ENCODE measurements at regions not wholly inside any gene's neighbourhood (a gene's known extent, or its start where the extent isn't known, plus 50 kb on each side); places are given as distances from the start of the nearest gene placed in this dataset.
"Not testable (repeated sequence)": the region's sequence is repeated elsewhere in the genome, so short reads cannot be mapped to it uniquely, and the experiment has no call there.

DNA sequence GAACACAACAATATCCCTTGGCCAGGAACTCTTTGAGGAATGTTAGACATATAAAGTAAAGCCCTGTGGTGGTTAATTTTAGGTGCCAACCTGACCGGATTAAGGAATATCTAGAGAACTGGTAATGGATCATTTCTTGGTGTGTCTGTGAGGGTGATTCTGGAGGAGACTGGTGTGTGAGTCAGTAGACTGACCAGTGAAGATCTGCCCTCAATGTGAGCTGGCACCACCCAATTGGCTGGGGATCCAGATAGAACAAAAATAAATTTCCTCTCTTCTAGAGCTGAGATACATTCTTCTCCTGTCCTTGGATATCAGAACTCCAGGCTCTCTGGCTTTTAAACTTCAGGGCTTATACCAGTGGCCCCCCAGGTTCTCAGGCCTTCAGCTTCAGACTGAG, 56.2 kb upstream of the TNPO1 start:
- FAIRE-seq (no peak), DNase-seq (ENCODE audit: extremely low spot score, insufficient read length, low read depth) (no peak)

DNA sequence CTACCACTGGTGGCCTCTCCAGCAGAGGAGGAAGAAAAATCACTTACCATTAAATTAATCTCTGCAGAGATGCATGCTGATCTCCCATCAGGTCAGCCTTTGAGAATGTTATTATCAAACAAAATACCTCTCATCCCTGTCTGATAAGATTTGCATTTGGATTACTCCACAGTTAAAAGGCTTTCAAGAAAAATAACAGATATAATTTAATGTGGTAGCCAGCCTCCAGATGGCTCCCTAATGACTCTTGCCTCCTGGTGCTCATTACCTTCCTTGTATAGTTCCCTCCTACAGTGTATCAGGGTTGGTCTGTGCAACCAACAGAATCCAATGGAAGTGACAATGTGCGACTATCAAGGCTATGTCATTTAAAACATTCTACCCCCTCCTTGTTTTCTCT, 63.6 kb upstream of the TNPO1 start:
- no peak for FAIRE-seq

DNA sequence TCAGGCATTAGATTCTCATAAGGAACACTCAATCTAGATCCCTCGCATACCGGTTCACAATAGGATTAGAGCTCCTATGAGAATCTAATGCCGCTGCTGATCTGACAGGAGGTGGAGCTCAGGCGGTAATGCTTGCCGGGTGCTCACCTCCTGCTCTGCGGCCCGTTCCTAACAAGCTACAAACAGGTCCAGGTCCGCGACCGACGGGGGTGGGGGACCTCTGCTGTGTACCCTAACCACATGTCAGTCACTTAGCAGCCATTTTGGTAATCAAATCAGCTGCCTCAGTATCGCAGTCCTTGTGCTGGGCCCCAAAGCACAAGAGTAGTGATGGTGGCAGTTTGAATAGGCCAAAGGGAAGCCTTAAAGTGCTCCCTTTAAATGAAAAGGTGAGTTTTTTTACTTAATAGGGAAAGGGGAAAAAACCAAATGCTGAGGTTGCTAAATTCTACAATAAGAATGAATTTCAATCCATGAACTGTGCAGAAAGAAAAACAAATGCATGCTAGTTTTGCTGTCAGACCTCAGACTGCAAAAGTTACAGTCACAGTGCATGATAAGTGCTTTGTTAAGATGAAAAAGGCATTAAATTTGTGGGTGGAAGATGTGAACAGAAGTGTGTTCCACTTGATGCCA, 67.0 kb upstream of the TNPO1 start:
- no peak for DNase-seq (ENCODE audit: extremely low spot score, insufficient read length, low read depth)
- FAIRE-seq = no peak

More for the DNA sequence above, 63.6 kb upstream of the TNPO1 start:
- no peak for DNase-seq (ENCODE audit: extremely low spot score, insufficient read length, low read depth)

DNA sequence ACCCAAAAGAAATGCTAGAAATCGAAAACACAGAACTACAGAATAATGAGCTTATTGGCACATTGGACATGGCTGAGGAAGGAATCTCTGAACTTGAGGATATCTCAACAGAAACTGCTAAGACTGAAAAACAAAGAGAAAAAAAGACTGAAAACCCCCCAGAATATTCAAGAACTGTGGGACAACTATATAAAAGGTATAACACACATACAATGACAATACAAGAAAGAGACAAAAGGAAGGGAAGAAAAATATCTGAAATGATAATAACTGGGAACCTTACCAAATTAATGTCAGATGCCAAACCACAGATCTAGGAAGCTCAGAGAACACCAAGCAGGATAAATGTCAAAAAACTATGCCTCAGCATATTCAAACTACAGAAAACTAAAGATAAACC, 68.6 kb upstream of the TNPO1 start:
- no peak for DNase-seq (ENCODE audit: extremely low spot score, insufficient read length, low read depth)
- FAIRE-seq = no peak

DNA sequence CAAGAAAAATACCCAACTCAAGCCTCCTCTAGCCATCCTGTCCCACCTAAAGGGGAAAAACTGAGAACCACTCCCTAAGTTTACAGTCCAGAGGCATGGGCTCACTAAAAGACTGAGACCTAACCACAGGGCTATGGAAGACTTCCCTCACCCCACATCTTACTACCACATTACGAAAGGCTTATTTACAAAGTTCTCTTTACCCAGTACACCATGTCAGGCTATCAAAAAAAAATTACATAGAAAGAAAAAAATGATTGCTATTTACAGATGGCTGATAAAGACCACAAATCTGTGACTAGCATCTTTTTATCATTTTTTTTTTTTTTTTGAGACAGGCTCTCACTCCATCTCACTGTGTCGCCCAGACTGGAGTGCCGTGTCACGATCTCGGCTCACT, 69.7 kb upstream of the TNPO1 start:
- DNase-seq (ENCODE audit: extremely low spot score, insufficient read length, low read depth) = no peak
- no peak for FAIRE-seq

DNA sequence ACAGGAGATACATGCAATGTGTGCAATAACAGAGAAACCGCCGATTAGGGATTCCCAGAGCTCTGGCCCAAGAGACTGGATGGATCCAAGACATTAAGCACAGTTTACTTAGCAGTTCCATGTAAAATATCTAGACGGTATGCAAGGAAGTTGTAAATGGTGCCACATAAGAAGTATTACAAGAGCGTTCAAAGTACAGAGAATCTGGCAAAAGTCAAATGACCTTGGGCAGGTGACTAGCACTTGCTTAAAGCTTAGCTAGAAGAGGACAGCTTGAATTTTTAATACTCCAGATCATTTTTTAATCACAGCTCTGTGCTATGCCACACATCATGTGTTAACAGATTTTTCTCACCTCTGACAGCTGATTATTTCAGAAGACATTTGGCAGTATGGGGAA, 72.3 kb upstream of the TNPO1 start:
- no peak for FAIRE-seq
- DNase-seq (ENCODE audit: extremely low spot score, insufficient read length, low read depth) = no peak

DNA sequence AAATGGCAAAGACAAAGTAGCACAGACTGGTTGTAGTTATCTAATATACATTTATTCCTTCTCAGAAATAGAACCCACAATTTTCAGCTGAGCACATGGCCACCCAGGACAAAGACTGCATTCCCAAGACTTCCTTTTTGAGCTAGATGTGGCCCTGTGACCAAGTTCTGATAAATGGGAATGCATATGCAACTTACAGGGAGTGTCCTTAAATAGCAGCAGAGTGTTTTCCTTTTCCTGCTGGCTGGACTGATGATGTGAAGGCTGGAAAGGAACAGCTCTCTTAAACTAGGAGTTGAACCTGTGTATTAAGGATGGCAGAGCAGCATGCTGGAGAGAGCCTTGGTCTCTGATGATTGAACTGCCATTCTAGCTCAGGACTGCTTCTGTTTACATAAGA, 74.7 kb upstream of the TNPO1 start:
- DNase-seq (ENCODE audit: extremely low spot score, insufficient read length, low read depth) (no peak), FAIRE-seq (no peak)

DNA sequence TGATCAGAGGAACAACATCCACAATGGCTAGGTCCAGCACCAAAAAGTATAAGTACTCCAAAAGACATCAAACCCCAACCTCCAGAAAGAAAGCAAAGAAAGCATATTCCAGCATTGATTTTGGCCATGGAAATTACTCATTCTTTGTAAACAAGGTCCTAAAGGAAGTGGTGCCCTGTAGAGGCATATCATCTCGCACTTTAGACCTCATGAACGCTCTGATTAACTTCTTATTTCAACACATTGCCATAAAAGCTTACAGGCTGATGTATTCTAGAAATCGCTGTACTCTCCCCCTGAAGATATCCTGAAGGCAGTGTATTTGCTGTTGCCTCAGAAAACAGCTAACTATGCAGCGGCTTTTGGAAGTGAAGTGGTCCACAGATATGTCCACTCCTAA, 82.7 kb upstream of the TNPO1 start:
- FAIRE-seq (no peak), DNase-seq (ENCODE audit: extremely low spot score, insufficient read length, low read depth) (no peak)

DNA sequence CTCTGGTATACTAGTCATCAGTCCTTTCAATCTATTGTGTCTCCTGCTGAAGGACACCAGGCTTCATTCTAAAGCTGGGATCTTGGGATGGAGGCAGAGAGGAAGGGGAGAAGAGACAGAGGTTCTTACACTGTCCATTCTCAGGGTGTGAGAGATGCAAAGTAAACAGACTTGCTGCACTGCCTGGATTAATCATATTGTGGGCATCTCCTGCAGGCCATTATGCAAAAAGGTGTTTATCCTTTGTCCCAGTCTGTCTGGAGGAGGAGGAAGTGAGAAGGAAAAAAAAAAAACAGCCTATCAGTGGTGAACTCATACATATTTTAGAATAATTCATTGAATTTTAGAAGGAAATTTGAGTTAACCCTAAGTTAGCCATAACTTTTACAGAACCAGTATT, 92.9 kb upstream of the TNPO1 start:
- no peak for FAIRE-seq
- DNase-seq (ENCODE audit: extremely low spot score, insufficient read length, low read depth) = no peak

DNA sequence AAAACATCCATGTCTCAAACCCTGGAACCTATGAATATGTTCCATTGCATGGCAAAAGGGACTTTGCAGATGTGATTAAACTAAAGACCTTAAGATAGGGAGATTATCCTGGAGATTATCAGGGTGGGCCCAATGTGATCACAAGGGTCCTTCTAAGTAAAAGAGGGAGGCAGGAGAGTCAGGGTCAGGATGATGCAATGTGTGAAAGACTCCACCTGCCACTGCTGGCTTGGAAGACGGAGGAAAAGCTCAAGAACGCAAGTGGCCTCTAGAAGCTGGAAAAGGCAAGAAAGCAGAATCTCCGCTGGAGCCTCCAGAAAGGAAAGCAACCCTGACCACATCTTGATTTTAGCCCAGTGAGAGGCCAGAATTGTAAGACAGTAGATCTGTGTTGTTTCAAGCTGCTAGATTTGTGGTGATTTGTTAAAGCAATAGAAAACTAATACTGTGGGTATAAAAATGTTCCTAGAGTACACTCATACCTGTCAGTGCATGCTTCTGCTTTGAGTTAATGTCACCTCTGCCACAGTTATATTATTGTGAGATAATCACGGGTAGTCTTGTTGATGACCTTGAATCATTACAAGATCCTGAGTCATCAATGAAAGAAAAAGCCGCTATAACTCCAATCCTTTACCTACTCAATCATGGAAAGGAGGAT, 93.5 kb upstream of the TNPO1 start:
- no peak for FAIRE-seq
- no peak for DNase-seq (ENCODE audit: extremely low spot score, insufficient read length, low read depth)

DNA sequence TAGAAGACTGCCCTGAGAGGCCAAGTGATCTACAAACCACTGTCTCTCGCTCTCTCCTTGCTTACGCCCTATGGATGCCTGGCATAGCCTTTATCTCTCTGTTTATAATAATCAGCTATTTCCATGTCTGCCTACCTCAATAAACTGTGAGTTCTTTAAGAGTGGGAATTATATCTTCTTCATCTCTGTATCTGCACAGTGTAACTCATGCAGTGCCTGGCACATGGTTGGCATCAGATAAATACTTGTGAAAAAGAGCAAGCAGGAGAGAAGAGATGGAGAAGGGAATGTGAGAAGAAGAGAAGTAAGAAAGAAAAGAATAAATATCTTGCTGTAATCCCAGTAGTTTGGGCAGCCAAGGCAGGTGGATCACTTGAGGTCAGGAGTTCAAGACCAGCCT, 94.6 kb upstream of the TNPO1 start:
- FAIRE-seq (no peak), DNase-seq (ENCODE audit: extremely low spot score, insufficient read length, low read depth) (no peak)

DNA sequence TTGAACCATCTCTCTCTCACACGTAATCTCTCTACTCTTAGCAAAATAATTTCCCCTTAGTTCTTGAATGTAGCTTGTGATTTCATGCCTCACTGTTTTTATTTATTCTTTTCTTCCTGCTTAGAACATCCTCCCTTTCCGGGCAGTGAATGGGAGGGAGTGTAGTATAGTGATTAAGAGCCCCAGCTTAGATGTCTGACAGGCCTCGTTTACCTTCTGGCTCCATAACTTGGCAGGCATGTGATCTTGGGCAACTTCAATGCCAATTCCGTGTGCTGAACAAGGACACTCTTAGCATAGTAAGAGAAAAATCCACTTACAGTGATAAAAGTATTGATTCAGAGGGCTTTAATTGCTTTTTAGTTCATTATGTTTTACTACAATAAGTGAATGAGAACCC, 96.3 kb upstream of the TNPO1 start:
- DNase-seq (ENCODE audit: extremely low spot score, insufficient read length, low read depth) (no peak), FAIRE-seq (no peak)

DNA sequence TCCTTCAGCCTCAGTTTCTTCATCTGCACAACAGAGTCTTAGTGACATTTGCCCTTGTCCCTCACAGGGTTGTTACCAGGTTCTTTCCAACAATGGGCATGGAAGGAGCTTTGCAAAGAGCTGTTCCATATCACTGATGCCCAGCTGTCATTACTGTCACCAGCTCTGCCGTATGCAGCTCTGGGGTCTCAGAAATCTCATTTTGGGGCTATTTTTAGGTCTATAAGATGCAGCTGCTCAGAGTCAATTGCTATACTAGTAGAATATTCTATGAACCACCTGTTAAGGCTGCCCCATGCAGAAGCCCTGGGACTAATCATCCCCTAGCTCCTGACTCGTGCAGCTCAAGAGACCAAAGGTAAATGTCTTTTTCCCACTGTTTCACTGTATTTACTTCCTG, 105.1 kb upstream of the TNPO1 start:
- DNase-seq (ENCODE audit: extremely low spot score, insufficient read length, low read depth) (no peak), FAIRE-seq (no peak)

DNA sequence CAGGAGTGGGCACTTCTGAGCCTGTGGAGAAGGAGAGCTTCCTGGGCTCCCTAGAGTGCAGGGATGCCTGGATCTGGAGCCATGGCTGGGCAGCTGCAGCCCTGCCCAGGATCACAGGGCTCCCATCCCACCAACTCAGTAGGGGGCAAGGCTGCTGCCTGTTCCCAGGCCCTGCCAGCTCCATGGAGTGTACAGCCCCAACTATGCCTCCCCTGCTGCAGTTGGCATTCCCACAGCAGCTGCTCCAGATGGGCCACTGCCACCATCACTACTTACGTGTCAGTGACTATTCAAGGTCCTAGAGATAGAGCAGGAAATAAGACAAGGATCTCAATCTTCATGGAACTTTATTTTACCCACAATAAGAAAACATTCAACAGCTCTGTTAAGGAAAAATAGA, 107.1 kb upstream of the TNPO1 start:
- DNase-seq (ENCODE audit: extremely low spot score, insufficient read length, low read depth) = no peak
- no peak for FAIRE-seq

DNA sequence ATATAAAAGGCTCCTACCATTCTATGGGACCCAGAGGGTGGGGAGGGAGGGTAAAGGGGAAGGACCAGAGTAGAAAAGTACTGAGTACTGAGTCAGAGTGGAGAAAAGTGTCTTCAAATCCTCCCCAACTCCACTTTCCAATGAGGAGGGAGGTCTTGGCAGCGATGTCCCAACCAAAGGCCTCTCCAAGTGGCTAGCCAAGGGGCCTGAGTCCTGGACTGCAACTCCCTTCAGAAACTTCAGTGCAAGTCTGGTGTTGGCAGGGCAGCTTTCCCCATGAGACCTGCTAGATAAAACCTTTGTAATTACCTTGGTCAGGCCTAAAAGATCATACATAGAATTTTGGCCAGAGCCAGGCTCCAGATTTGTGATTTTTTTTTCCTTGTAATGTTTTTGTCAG, 111.3 kb upstream of the TNPO1 start:
- DNase-seq (ENCODE audit: extremely low spot score, insufficient read length, low read depth) (no peak), FAIRE-seq (no peak)

DNA sequence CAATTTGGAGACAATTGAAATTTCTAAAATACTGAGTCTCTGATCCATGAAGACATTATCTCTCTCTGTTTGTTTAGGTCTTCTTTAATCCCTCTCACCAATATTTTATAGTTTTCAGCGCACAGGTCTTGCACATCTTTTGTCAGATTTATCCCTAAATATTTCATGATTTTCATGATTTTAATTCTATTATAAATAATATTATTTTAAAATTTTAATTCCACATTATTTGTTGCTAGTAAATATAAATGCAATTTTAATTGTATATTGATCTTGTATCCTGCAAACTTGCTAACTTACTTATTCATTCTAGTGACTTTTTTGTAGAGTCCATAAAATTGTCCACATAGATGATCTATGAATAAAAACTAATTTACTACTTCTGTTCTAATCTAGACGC, 112.6 kb upstream of the TNPO1 start:
- DNase-seq (ENCODE audit: extremely low spot score, insufficient read length, low read depth) (no peak), FAIRE-seq (no peak)

DNA sequence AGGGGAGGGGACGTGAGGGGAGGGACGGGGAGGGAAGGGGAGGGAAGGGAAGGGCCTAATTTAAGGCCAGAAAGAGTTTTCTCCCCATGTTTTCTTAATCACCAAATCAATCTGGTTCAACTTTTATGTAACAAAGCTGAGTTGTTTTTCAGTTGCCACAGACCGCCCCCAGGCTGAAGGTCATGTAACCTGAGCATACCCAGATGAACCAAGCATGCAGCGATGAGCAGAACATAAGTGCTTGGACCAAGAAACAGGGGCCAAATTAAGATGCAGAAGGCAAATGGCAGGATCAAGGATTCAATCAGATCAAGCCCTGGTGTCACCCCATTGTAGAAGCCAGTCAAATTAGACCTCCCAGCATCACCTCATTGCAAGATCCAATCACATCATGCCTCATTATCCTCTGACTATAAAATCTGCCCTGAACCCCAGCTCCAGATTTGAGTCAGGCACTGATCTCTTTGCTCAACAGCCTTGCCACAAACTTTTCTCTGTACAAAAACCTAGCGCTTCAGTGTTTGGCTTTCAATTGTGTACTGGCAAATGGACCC, 113.5 kb upstream of the TNPO1 start:
- FAIRE-seq (no peak), DNase-seq (ENCODE audit: extremely low spot score, insufficient read length, low read depth) (no peak)

DNA sequence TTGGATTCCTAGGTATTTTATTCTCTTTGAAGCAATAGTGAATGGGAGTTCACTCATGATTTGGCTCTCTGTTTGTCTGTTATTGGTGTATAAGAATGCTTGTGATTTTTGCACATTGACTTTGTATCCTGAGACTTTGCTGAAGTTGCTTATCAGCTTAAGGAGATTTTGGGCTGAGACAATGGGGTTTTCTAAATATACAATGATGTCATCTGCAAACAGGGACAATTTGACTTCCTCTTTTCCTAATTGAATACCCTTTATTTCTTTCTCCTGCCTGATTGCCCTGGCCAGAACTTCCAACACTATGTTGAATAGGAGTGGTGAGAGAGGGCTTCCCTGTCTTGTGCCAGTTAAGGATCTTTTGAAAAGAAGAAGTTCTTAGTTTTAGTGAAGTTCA, 114.4 kb upstream of the TNPO1 start:
- not testable (repeated sequence) for FAIRE-seq; DNase-seq (ENCODE audit: extremely low spot score, insufficient read length, low read depth)

DNA sequence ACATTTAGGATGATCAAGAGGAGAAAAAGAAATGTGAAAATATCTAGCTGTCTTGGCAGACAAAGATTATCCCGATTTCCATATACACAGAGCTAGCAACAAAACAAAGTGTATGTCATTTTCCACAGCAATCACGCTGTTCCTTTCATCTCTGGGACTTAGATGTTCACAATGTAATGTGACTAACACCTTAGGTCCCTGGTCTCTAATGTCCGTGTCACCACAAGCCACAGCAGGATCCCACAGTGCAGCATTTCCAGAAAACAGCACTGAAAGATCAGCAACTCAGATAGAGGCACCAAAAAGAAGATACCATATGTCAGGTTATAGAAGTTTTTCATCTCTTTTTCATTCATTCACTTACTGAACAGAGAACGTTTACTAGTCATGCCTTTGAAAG, 118.0 kb upstream of the TNPO1 start:
- FAIRE-seq (no peak), DNase-seq (ENCODE audit: extremely low spot score, insufficient read length, low read depth) (no peak)

DNA sequence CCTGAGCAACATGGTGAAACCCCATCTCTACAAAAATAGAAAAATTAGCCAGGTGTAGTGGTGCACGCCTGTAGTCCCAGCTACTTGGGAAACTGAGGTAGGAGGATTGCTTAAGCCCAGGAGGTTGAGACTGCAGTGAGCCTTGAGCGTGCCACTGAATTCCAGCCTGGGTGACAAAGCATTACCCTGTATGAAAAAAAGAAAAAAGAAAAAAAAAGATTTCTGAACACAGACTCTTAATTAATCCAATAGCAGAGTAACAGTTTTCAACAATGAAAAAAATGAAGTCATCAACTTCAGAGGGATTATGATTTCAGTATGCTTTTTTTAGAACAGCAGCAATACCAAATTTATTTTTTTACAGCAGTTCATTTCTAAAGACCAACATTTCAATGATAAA, 118.8 kb upstream of the TNPO1 start:
- DNase-seq (ENCODE audit: extremely low spot score, insufficient read length, low read depth) = no peak
- FAIRE-seq = no peak

DNA sequence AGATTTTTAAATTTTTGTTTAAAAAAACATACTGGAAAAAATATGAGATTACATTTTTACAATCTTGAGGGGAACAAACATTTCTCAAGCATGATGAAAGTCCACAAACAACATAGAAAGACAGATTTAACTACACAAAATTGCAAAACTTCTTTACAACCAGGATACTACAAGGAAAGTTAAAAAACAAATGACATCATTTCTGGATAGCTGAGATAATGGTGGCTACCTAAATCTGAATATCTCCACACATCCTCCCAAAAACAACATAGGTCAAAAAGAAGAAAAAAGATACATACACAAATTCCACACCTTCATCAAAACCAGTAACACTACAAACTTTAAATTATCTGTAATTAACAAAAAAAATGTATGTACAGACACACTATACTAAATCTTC, 120.8 kb upstream of the TNPO1 start:
- no peak for FAIRE-seq
- no peak for DNase-seq (ENCODE audit: extremely low spot score, insufficient read length, low read depth)

DNA sequence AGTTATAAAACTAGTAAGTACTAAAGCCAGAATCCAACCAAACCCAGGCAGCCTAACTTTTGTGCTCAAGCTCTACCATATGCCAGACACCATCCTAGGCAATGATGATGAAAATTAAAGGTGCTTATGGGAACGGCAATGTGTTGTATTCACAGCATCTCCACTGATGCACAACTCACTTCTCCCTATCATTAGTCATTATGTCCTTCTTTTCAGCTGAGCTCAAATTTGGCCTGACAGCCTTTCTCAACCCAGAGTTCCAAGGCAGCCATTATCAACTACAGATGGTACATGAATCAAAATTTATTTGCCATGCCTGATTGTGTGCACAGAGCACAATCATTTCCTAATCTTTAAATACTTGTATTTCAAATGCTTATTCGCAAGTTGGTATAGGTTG, 121.6 kb upstream of the TNPO1 start:
- FAIRE-seq (no peak), DNase-seq (ENCODE audit: extremely low spot score, insufficient read length, low read depth) (no peak)
